SK-N-SH (cell line): ENCODE measurements at regions not wholly inside any gene's neighbourhood (a gene's known extent, or its start where the extent isn't known, plus 50 kb on each side); places are given as distances from the start of the nearest gene placed in this dataset.

ENCODE experiments used
- CTCF ChIA-PET: fragments of 300-600, 350-600 bp; formaldehyde crosslinking; extraction: SDS; loops from one replicate; lab custom pipeline; 2021; lab: Yijun Ruan, JAX
- POLR2A ChIA-PET: fragments of 350-600 bp; sonication (Branson Sonifier 250); formaldehyde crosslinking; extraction: SDS; loops from one replicate; lab custom pipeline; 2020; ENCODE audit warnings: antibody characterized with exemption, inconsistent platforms; lab: Yijun Ruan, JAX
- DNase-seq: peaks from one replicate; pipeline ENCODE4 v3.0.0; 2012
- H2AFZ ChIP-seq: fragments of 200-600 bp; sonication (generic); 2 replicates; pipeline ENCODE4 v1.8.1; 2016; ENCODE audit warnings: antibody characterized with exemption, mild to moderate bottlenecking, low read depth
- H3F3A ChIP-seq: fragments of 200-600 bp; sonication (generic); replicated peaks from 2 replicates; pipeline ENCODE3; 2016; ENCODE audit warnings: antibody characterized with exemption, mild to moderate bottlenecking; ENCODE audit not compliant: insufficient read depth
- H3K27ac ChIP-seq, 2 experiments: fragments of 200-500 bp in 1 of 2; fragments of 200-600 bp in 1 of 2; sonication (Bioruptor generic) in 1 of 2; sonication (generic), shearing (Covaris generic) in 1 of 2; 2 replicates each; pipeline versions ENCODE4 v1.5.1 to v1.6.1; 2014 to 2016; ENCODE audit warnings: low read depth in 2 of 2, inconsistent platforms in 1 of 2, low read length in 1 of 2, mild to moderate bottlenecking in 1 of 2, mixed read lengths in 1 of 2
- H3K27me3 ChIP-seq: fragments of 200-600 bp; sonication (generic), shearing (Covaris generic); 2 replicates; pipeline ENCODE4 v1.6.1; 2016; ENCODE audit warnings: mixed run types; ENCODE audit not compliant: insufficient read depth
- H3K36me3 ChIP-seq, 2 experiments: fragments of 200-500 bp in 1 of 2; fragments of 200-600 bp in 1 of 2; sonication (Bioruptor generic) in 1 of 2; sonication (generic) in 1 of 2; replicated peaks in 1 of 2; 2 replicates each; pipeline versions ENCODE3 to v1.5.1; 2014 to 2016; ENCODE audit warnings: low read length in 1 of 2, mild to moderate bottlenecking in 1 of 2; ENCODE audit not compliant: insufficient read depth in 2 of 2, control insufficient read depth in 1 of 2
- H3K4me1 ChIP-seq, 2 experiments: fragments of 200-500 bp in 1 of 2; fragments of 200-600 bp in 1 of 2; sonication (Bioruptor generic) in 1 of 2; sonication (generic), shearing (Covaris generic) in 1 of 2; 2 replicates each; pipeline versions ENCODE4 v1.5.1 to v1.6.1; 2014 to 2016; ENCODE audit warnings: low read depth in 1 of 2, low read length in 1 of 2, mixed run types in 1 of 2; ENCODE audit not compliant: insufficient read depth in 2 of 2, control insufficient read depth in 1 of 2
- H3K4me2 ChIP-seq: fragments of 200-600 bp; sonication (generic), shearing (Covaris generic); 2 replicates; pipeline ENCODE4 v1.6.1; 2017; ENCODE audit warnings: mixed run types
- H3K4me3 ChIP-seq, 2 experiments: fragments of 200-500 bp in 1 of 2; fragments of 200-600 bp in 1 of 2; sonication (Bioruptor generic) in 1 of 2; sonication (generic), shearing (Covaris generic) in 1 of 2; 2 replicates each; pipeline versions ENCODE4 v1.5.1 to v1.8.1; 2014 to 2016; ENCODE audit warnings: low read depth in 2 of 2, inconsistent platforms in 1 of 2, low read length in 1 of 2, mild to moderate bottlenecking in 1 of 2, mixed read lengths in 1 of 2, moderate library complexity in 1 of 2
- H3K79me2 ChIP-seq: fragments of 200-600 bp; sonication (generic); 2 replicates; pipeline ENCODE4 v1.8.1; 2017; ENCODE audit warnings: mild to moderate bottlenecking; ENCODE audit not compliant: insufficient read depth
- H3K9ac ChIP-seq: fragments of 200-600 bp; sonication (generic); 2 replicates; pipeline ENCODE4 v1.6.1; 2017; ENCODE audit warnings: mixed run types
- H3K9me2 ChIP-seq: fragments of 200-600 bp; sonication (generic); 2 replicates; pipeline ENCODE4 v1.6.1; 2017; ENCODE audit warnings: mixed run types
- H3K9me3 ChIP-seq: fragments of 200-600 bp; sonication (generic); 2 replicates; pipeline ENCODE4 v1.6.1; 2017; ENCODE audit warnings: mixed run types, mild to moderate bottlenecking, moderate library complexity
- H4K20me1 ChIP-seq: fragments of 200-600 bp; sonication (generic); 2 replicates; pipeline ENCODE4 v1.6.1; 2017; ENCODE audit warnings: mild to moderate bottlenecking, mixed run types; ENCODE audit not compliant: insufficient read depth
- CTCF ChIP-seq: fragments of 200-600 bp; sonication (generic); IDR thresholded peaks from 2 replicates; pipeline ENCODE4 v1.6.1; 2017; ENCODE audit warnings: antibody characterized with exemption, mild to moderate bottlenecking, moderate library complexity
- ELF1 ChIP-seq: IDR thresholded peaks from 2 replicates; pipeline ENCODE4 v1.4.0; 2012
- EZH2phosphoT487 ChIP-seq: fragments of 200-600 bp; sonication (generic); IDR thresholded peaks from 2 replicates; pipeline ENCODE4 v1.6.1; 2017; ENCODE audit warnings: low read depth, mixed run types, mild to moderate bottlenecking, antibody characterized with exemption, moderate library complexity, borderline replicate concordance
- FOSL2 ChIP-seq: IDR thresholded peaks from 2 replicates; pipeline ENCODE4 v1.4.0; 2012; ENCODE audit warnings: low read depth, mild to moderate bottlenecking, moderate library complexity, borderline replicate concordance
- MXI1 ChIP-seq: IDR thresholded peaks from 2 replicates; pipeline ENCODE4 v1.6.1; 2012; ENCODE audit warnings: mild to moderate bottlenecking, low read depth, low read length, improper control_type of control experiment
- NFIC ChIP-seq: IDR thresholded peaks from 2 replicates; pipeline ENCODE4 v1.4.0; 2012; ENCODE audit warnings: borderline replicate concordance
- POLR2AphosphoS5 ChIP-seq: IDR thresholded peaks from 2 replicates; pipeline ENCODE4 v1.6.1; 2012; ENCODE audit warnings: low read depth, low read length
- RAD21 ChIP-seq: IDR thresholded peaks from 2 replicates; pipeline ENCODE4 v1.6.1; 2012; ENCODE audit warnings: mild to moderate bottlenecking, low read length
- RXRA ChIP-seq: IDR thresholded peaks from 2 replicates; pipeline ENCODE4 v1.4.0; 2012; ENCODE audit warnings: low read depth, mild to moderate bottlenecking, borderline replicate concordance
- TAF1 ChIP-seq: IDR thresholded peaks from 2 replicates; pipeline ENCODE4 v1.6.1; 2012; ENCODE audit warnings: low read depth, mild to moderate bottlenecking, low read length, moderate library complexity, borderline replicate concordance
- TCF12 ChIP-seq: IDR thresholded peaks from 2 replicates; pipeline ENCODE4 v1.4.0; 2012
- TEAD4 ChIP-seq: IDR thresholded peaks from 2 replicates; pipeline ENCODE4 v1.4.0; 2012; ENCODE audit warnings: mild to moderate bottlenecking, borderline replicate concordance; ENCODE audit not compliant: insufficient read depth
- USF2 ChIP-seq: fragments of 150-350 bp; IDR thresholded peaks from 2 replicates; pipeline ENCODE4 v1.6.1; 2017; ENCODE audit warnings: antibody characterized with exemption, low read length, low read depth, borderline replicate concordance
- YY1 ChIP-seq: IDR thresholded peaks from 2 replicates; pipeline ENCODE4 v1.4.0; 2012; ENCODE audit warnings: low read depth, mild to moderate bottlenecking
- ZBTB33 ChIP-seq: IDR thresholded peaks from 2 replicates; pipeline ENCODE4 v1.4.0; 2012; ENCODE audit warnings: low read depth, borderline replicate concordance
- WGBS: methylation state at CpG from one replicate; pipeline ENCODE4 v1.1.6; 2017; ENCODE audit warnings: low lambda C conversion rate; 5-methylcytosine and 5-hydroxymethylcytosine counted together

- H3K27me3 ChIP-seq = no peaks in the 10 kb centered on the region
- no peaks in the 10 kb centered on the region for H3K9me2 ChIP-seq
- ChIA-PET POLR2A (no interaction called here), CTCF (interaction anchor here (1.1 kb wide), 1 partner anchor 18 kb away, joined by 3 read pairs; no protein-coding TSS in a partner anchor)
- H3K36me3 ChIP-seq = no peaks in the 10 kb centered on the region
- H3K9ac ChIP-seq = no peak overlapping the region
- H3K9me3 ChIP-seq = no peaks in the 10 kb centered on the region
- 92% methylated on average over 5 of the region's 5 CpGs for WGBS
- H3F3A ChIP-seq = no peaks in the 10 kb centered on the region
- peaks cover 0 to 2% of the 10 kb centered on the region in 2 experiments; a peak in 1 of 4 replicates for H3K4me1 ChIP-seq
- H2AFZ ChIP-seq = no peak overlapping the region
- H4K20me1 ChIP-seq = no peaks in the 10 kb centered on the region
- no peak for DNase-seq
- no peak overlapping the region for H3K4me2 ChIP-seq
- no peaks in the 10 kb centered on the region for H3K79me2 ChIP-seq
- H3K4me3 ChIP-seq = no peak overlapping the region
- TF ChIP-seq CTCF (no peak), FOSL2 (no peak), NFIC (no peak), ELF1 (no peak), RAD21 (no peak), RXRA (no peak), POLR2AphosphoS5 (no peak), EZH2phosphoT487 (no peak), USF2 (no peak), TCF12 (no peak), MXI1 (no peak), TAF1 (no peak), ZBTB33 (no peak), YY1 (no peak), TEAD4 (no peak)
- TF ChIP-seq, all 33 proteins: peak for 0
- H3K27ac ChIP-seq = no peak overlapping the region
Measured at GRCh38 chr1:81327743-81328142, 473.0 kb upstream of the ADGRL2 start.
